ENCODE measurements at regions not wholly inside any gene's neighbourhood (a gene's known extent, or its start where the extent isn't known, plus 50 kb on each side); places are given as distances from the start of the nearest gene placed in this dataset.
A peak's percentile ranks its signal among the peaks of the same experiment; 100 is the strongest.

- BruUV-seq (replicated peaks): no TSS peak
- H3K36me3 ChIP-seq (ENCODE audit: insufficient read depth, low read length): no peaks in the 10 kb centered on the region
- H3K4me1 ChIP-seq (ENCODE audit: insufficient read depth, low read length, poor library complexity, severe bottlenecking): peaks cover 73% of the 10 kb centered on the region
- peak overlapping the region; percentile 95 for H3K27ac ChIP-seq (ENCODE audit: low read depth, low read length, poor library complexity, severe bottlenecking)
- H3K4me2 ChIP-seq (ENCODE audit: low read length): peak overlapping the region; percentile 54; the same call in 1 of the 2 replicates
- H3K9me2 ChIP-seq (ENCODE audit: insufficient read depth, low read length): no peaks in the 10 kb centered on the region
- H4K20me1 ChIP-seq (ENCODE audit: insufficient read depth, low read length): no peaks in the 10 kb centered on the region
- no peaks in the 10 kb centered on the region for H3K9me3 ChIP-seq (ENCODE audit: low read length)
- no peaks in the 10 kb centered on the region for H3K79me2 ChIP-seq (ENCODE audit: insufficient read depth, low read depth, low read length)
- POLR2A ChIA-PET: interaction anchor here (1.1 kb wide), 2 partner anchors 40 to 68 kb away, joined by 3 read pairs; no protein-coding TSS in a partner anchor
- H3K4me3 ChIP-seq (ENCODE audit: low read depth, low read length, poor library complexity, severe bottlenecking): no peak overlapping the region
- CTCF ChIA-PET (ENCODE audit: unreplicated experiment): no interaction called here
- TF ChIP-seq EZH2phosphoT487 (IDR thresholded peaks at IDR 0.05; ENCODE audit: borderline replicate concordance, low read depth, low read length) (no peak), CTCF (conservative IDR thresholded peaks at IDR 0.05; ENCODE audit: low read length) (no peak)
- intact Hi-C loops (cut with micrococcal nuclease; ENCODE audit: unreplicated experiment): loop anchor here (10.0 kb wide), 1 partner anchor 457 kb away; no protein-coding TSS in a partner anchor
- H2AFZ ChIP-seq (ENCODE audit: low read length): no peak overlapping the region
- DNase-seq (ENCODE audit: low spot score): peak; percentile 79
Measured at GRCh38 chrY:7731651-7732050, 820.1 kb upstream of the AMELY start.

DNA sequence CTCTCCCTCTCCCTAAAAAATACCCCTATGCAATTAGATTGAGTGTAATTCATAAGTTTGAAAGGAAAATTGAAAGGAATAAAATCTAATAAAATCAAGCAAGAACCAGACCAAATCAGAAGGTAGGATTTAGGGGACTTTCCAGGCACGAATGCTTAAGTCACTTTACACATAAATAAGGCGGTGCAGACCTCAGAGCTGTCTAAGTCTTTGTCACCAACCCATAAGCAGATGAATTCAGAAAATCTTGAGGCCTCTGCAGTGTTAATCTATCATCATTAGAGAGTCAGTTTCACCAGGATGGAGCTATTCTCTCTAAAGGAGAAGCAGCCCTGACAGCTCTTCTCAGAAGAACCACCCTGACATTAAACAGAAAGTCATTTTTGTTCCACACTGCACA, 819.1 kb upstream of the AMELY start:
- intact Hi-C loops (cut with micrococcal nuclease; ENCODE audit: unreplicated experiment): loop anchor here (10.0 kb wide), 1 partner anchor 456 kb away; no protein-coding TSS in a partner anchor
- Histone ChIP-seq H2AFZ (ENCODE audit: low read length) (no peak overlapping the region), H3K79me2 (ENCODE audit: insufficient read depth, low read depth, low read length) (no peaks in the 10 kb centered on the region), H3K4me3 (ENCODE audit: low read depth, low read length, poor library complexity, severe bottlenecking) (no peak overlapping the region), H4K20me1 (ENCODE audit: insufficient read depth, low read length) (no peaks in the 10 kb centered on the region), H3K36me3 (ENCODE audit: insufficient read depth, low read length) (no peaks in the 10 kb centered on the region), H3K9me2 (ENCODE audit: insufficient read depth, low read length) (no peaks in the 10 kb centered on the region), H3K4me1 (ENCODE audit: insufficient read depth, low read length, poor library complexity, severe bottlenecking) (peaks cover 83% of the 10 kb centered on the region), H3K27ac (ENCODE audit: low read depth, low read length, poor library complexity, severe bottlenecking) (peak overlapping the region; percentile 95), H3K9me3 (ENCODE audit: low read length) (no peaks in the 10 kb centered on the region), H3K4me2 (ENCODE audit: low read length) (peak overlapping the region; percentile 49)
- no peak for TF ChIP-seq EZH2phosphoT487 (IDR thresholded peaks at IDR 0.05; ENCODE audit: borderline replicate concordance, low read depth, low read length)
- TF ChIP-seq CTCF (conservative IDR thresholded peaks at IDR 0.05; ENCODE audit: low read length): no peak
- DNase-seq (ENCODE audit: low spot score): peak; percentile 35
- no TSS peak for BruUV-seq (replicated peaks)
- ChIA-PET POLR2A (interaction anchor here (1.1 to 1.3 kb wide), 3 partner anchors 14 to 41 kb away, joined by 3 to 4 read pairs (median 3); no protein-coding TSS in a partner anchor), CTCF (ENCODE audit: unreplicated experiment) (no interaction called here)

DNA sequence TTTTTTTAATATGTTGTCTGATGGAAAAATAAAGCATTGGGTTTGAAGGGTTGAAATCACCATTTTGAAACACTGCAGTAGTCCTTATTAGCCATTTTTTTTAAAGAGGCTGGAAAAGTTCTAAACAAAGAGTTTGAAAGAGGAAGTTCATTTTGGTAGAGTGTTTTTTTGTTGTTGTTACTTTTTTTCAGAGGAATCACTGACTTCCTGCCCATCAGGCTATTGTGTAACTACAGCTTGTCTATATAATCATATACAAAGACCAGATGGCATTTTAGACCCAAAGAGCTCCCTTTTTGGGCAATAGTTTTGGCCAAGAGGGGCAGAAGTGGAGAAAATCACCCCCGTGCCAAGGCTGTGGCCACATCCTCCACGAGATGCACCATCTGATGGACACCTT, 818.5 kb upstream of the AMELY start:
- Histone ChIP-seq H4K20me1 (ENCODE audit: insufficient read depth, low read length) (no peaks in the 10 kb centered on the region), H3K9me2 (ENCODE audit: insufficient read depth, low read length) (no peaks in the 10 kb centered on the region), H3K27ac (ENCODE audit: low read depth, low read length, poor library complexity, severe bottlenecking) (peak overlapping the region; percentile 95), H3K4me3 (ENCODE audit: low read depth, low read length, poor library complexity, severe bottlenecking) (no peak overlapping the region), H2AFZ (ENCODE audit: low read length) (no peak overlapping the region; the same call in 1 of the 2 replicates), H3K4me1 (ENCODE audit: insufficient read depth, low read length, poor library complexity, severe bottlenecking) (peaks cover 89% of the 10 kb centered on the region), H3K9me3 (ENCODE audit: low read length) (no peaks in the 10 kb centered on the region), H3K79me2 (ENCODE audit: insufficient read depth, low read depth, low read length) (no peaks in the 10 kb centered on the region), H3K36me3 (ENCODE audit: insufficient read depth, low read length) (no peaks in the 10 kb centered on the region), H3K4me2 (ENCODE audit: low read length) (peak overlapping the region; percentile 49)
- CTCF ChIA-PET (ENCODE audit: unreplicated experiment): no interaction called here
- no TSS peak for BruUV-seq (replicated peaks)
- TF ChIP-seq EZH2phosphoT487 (IDR thresholded peaks at IDR 0.05; ENCODE audit: borderline replicate concordance, low read depth, low read length): no peak
- intact Hi-C loops (cut with micrococcal nuclease; ENCODE audit: unreplicated experiment): loop anchor here (10.0 kb wide), 1 partner anchor 455 kb away; no protein-coding TSS in a partner anchor
- POLR2A ChIA-PET: interaction anchor here (1.1 to 1.3 kb wide), 3 partner anchors 14 to 372 kb away, joined by 3 to 4 read pairs (median 3); no protein-coding TSS in a partner anchor
- DNase-seq (ENCODE audit: low spot score): peak; percentile 49

Measured in OCI-LY7 (cell line).